Epithelial cell of esophagus (primary cell): ENCODE measurements at regions not wholly inside any gene's neighbourhood (a gene's known extent, or its start where the extent isn't known, plus 50 kb on each side); places are given as distances from the start of the nearest gene placed in this dataset.

Experiments used
- DNase-seq: peaks from one replicate; pipeline ENCODE4 v3.0.0; 2010; ENCODE audit warnings: low read depth
- H3K4me3 ChIP-seq: 2 replicates; pipeline ENCODE4 v1.5.1; 2011; ENCODE audit warnings: mild to moderate bottlenecking, low read length, control low read depth
- TF ChIP-seq, protein P1 (sequence below): IDR thresholded peaks from 2 replicates; pipeline ENCODE4 v1.5.1; 2011; ENCODE audit warnings: low read depth, mild to moderate bottlenecking, low read length, control low read depth, inconsistent platforms; ENCODE audit not compliant: insufficient read depth; ENCODE audit errors: missing control alignments

DNA sequence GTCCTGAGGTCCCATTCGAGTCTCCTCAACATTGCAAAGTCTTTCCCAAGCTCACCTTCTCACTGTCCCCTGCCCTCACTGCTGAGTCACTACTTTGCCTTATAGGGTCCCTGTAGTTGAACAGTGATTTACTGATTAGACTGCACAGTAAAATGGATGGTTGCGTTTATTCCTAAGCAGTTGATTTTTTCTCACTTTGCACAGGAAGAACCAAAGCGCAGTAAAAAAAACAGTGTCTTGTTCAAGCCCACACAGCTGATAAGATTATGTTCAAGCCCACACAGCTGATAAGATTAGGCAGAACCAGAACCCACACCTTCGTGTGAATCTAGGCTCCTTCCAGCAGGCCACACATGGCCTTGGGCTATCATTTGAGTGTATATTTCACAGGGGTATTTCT is 215.3 kb upstream of the COPS8 start:
- no peak for DNase-seq
- TF ChIP-seq, protein P1, sequence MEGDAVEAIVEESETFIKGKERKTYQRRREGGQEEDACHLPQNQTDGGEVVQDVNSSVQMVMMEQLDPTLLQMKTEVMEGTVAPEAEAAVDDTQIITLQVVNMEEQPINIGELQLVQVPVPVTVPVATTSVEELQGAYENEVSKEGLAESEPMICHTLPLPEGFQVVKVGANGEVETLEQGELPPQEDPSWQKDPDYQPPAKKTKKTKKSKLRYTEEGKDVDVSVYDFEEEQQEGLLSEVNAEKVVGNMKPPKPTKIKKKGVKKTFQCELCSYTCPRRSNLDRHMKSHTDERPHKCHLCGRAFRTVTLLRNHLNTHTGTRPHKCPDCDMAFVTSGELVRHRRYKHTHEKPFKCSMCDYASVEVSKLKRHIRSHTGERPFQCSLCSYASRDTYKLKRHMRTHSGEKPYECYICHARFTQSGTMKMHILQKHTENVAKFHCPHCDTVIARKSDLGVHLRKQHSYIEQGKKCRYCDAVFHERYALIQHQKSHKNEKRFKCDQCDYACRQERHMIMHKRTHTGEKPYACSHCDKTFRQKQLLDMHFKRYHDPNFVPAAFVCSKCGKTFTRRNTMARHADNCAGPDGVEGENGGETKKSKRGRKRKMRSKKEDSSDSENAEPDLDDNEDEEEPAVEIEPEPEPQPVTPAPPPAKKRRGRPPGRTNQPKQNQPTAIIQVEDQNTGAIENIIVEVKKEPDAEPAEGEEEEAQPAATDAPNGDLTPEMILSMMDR: no peak
- H3K4me3 ChIP-seq: no peak overlapping the region

GRCh38 chr2:236871500-236872001 is 214.1 kb upstream of the COPS8 start:
- TF ChIP-seq, protein P1: no peak

GRCh38 chr2:236872015-236872414 is 213.7 kb upstream of the COPS8 start:
- no peak for DNase-seq
- TF ChIP-seq, protein P1: no peak
- H3K4me3 ChIP-seq: no peak overlapping the region

More at GRCh38 chr2:236871500-236872001, 214.1 kb upstream of the COPS8 start:
- H3K4me3 ChIP-seq: no peak overlapping the region
- DNase-seq: peak; percentile 99

DNA sequence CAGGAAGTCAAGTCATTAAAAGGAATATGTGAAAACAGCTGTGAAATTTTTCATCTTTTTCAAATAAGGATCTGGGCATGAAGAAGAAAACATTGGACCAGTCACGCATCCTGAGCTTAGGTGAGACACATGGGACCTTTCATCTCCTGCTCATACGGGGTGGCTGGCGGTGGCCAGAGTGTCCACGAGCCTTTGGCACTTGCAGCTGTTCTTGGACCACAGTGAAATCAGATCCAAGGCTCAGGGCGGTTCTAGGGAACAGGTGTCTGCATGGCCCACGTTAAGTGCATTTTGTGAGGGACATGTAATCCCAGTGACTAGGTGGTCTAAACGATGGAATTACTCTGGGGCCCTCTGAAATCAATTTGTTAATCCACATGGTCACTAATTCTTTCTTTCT is 212.7 kb upstream of the COPS8 start:
- TF ChIP-seq, protein P1: no peak
- peak; percentile 14 for DNase-seq
- no peak overlapping the region for H3K4me3 ChIP-seq

DNA sequence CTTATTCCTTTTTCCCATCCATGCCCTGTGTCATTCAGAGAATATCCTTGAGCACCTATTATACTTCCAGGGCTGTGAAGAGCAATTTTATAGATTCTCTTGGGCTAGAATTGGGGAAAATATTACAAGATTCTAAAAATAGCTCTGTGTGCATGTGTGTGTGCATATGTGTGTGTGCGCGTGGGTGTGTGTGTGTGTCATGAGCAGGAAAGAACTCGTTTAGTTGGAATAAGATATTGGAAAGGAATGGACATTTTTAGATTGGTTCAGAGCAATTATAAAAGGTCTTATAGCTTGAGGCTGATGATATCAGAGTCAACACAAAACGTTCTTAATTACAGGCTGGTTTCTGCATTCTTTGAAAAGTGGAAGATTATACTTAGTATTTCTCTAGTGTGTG is 212.1 kb upstream of the COPS8 start:
- TF ChIP-seq, protein P1: no peak
- peak; percentile 70 for DNase-seq
- no peak overlapping the region for H3K4me3 ChIP-seq

DNA sequence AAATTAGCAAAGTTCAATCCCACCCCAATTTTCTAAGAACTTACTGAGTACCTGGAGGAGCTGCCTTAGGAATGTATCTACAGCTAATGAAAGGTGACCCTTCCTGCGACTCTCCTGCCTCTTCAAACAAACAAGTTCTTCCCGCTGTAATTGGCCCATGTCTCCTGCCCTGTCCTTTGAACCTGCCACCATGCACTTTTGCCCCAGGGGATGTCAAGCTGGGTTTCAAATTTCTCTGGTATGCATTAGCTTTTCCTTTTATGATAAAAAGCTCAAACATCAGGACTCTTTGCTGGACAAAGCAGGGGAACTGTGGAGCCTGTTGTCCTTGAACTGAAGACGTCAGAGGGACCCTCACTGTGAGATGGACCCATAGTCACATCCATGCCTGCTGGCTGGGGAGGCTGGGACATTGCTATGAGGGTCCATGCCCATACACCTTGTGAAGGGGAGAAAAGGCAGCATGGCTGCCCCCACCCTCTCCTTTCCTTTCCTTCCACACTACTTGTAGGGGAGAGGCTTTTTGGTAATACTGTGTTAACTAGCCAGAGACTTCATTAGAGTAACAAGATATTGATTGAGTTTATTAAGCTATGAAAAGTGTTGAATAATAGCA is 210.7 kb upstream of the COPS8 start:
- TF ChIP-seq, protein P1: no peak
- DNase-seq: no peak
- H3K4me3 ChIP-seq: no peak overlapping the region
